ENCODE measurements at regions not wholly inside any gene's neighbourhood (a gene's known extent, or its start where the extent isn't known, plus 50 kb on each side); places are given as distances from the start of the nearest gene placed in this dataset.

DNA sequence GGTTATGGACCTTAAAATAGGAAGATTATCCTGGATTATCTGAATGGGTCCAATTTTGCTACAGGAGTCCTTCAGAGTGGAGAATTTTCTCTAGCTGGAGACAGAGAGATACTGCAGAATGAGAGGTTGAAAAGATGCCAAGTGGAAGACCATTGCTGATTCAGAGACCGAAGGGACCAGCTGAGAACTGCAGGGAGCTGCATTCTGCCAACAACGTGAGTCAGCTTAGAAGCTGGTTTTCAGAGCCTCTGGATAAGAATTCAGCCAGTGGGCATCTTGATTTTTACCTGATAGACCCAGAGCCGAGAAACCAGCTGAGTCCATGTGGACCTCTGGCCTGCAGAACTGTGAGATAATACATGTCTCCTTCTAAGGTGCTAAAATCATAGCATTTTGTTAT lies 234.0 kb downstream of the NR2F2 start (continued):
- no peak for TF ChIP-seq MNT (conservative IDR thresholded peaks at IDR 0.05)

- Histone ChIP-seq H3K9me1 (ENCODE audit: control insufficient read depth, insufficient read depth, low read length) (no peaks in the 10 kb centered on the region), H4K20me1 (replicated peaks; ENCODE audit: control insufficient read depth, insufficient read depth, low read length) (no peaks in the 10 kb centered on the region), H3K9me3 (replicated peaks; ENCODE audit: control insufficient read depth, insufficient read depth, low read depth, low read length) (no peaks in the 10 kb centered on the region), H3K4me1 (replicated peaks in 1 of 2; ENCODE audit: control insufficient read depth in 2 of 2, insufficient read depth in 2 of 2, low read length in 2 of 2) (no peaks in the 10 kb centered on the region), H3K27ac (ENCODE audit: extremely low read depth, low read depth, low read length) (no peak overlapping the region), H3K4me3 (no peak overlapping the region), H3K79me2 (ENCODE audit: control insufficient read depth, insufficient read depth, low read length) (no peaks in the 10 kb centered on the region), H3K4me2 (ENCODE audit: insufficient read depth, low read length) (no peak overlapping the region), H3K27me3 (ENCODE audit: control insufficient read depth in 2 of 2, insufficient read depth in 2 of 2, low read length in 2 of 2) (peaks cover 0 to 5% of the 10 kb centered on the region in 2 experiments; a peak in 3 of 5 replicates), H2AFZ (ENCODE audit: low read depth, low read length) (no peak overlapping the region), H3K9ac (ENCODE audit: insufficient read depth in 1 of 2, low read depth in 2 of 2, low read length in 2 of 2) (no peak overlapping the region), H3K36me3 (ENCODE audit: control insufficient read depth, insufficient read depth, low read length) (no peaks in the 10 kb centered on the region)
- no TSS peak for BruUV-seq (replicated peaks)
- FAIRE-seq (no peak), ATAC-seq (no peak), DNase-seq (ENCODE audit: extremely low read depth in 1 of 4, low spot score in 3 of 4) (no peak)
- ChIA-PET POLR2A (interaction anchor here (0.6 kb wide), 1 partner anchor 1746 kb away, joined by 3 read pairs; no protein-coding TSS in a partner anchor), CTCF (ENCODE audit: low intra/inter-chr PET ratio) (no interaction called here)
- in situ Hi-C loops (cut with MboI) (no loop called here), intact Hi-C loops (cut with micrococcal nuclease) (no loop called here)
- 3% methylated on average over 2 of the region's 2 CpGs for WGBS (ENCODE audit: insufficient coverage, low coverage, missing lambda C conversion rate)
- no peak for TF ChIP-seq NFIC (IDR thresholded peaks at IDR 0.05)
- no peak for TF ChIP-seq U2AF2 (optimal IDR thresholded peaks at IDR 0.05; ENCODE audit: low read depth, low read length)
- no peak for TF ChIP-seq THAP12 (CRISPR knock-in tag; IDR thresholded peaks at IDR 0.05)
- no peak for TF ChIP-seq ZNF589 (CRISPR knock-in tag; IDR thresholded peaks at IDR 0.05; ENCODE audit: low read depth)
- no peak for TF ChIP-seq LARP7 (IDR thresholded peaks at IDR 0.05)
- TF ChIP-seq PHTF2 (CRISPR knock-in tag; IDR thresholded peaks at IDR 0.05), result no peak
- no peak for TF ChIP-seq CBFA2T2 (conservative IDR thresholded peaks at IDR 0.05)
- no peak for TF ChIP-seq SMARCE1 (IDR thresholded peaks at IDR 0.05)
- TF ChIP-seq NKRF (IDR thresholded peaks at IDR 0.05; ENCODE audit: borderline replicate concordance), result no peak
- TF ChIP-seq BRF1 (IDR thresholded peaks at IDR 0.05; ENCODE audit: borderline replicate concordance, extremely low read depth, insufficient read length), result no peak
- TF ChIP-seq, protein P1, sequence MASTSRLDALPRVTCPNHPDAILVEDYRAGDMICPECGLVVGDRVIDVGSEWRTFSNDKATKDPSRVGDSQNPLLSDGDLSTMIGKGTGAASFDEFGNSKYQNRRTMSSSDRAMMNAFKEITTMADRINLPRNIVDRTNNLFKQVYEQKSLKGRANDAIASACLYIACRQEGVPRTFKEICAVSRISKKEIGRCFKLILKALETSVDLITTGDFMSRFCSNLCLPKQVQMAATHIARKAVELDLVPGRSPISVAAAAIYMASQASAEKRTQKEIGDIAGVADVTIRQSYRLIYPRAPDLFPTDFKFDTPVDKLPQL (IDR thresholded peaks at IDR 0.05; ENCODE audit: extremely low read depth, insufficient read length), result no peak
- TF ChIP-seq GABPB2 (CRISPR knock-in tag; conservative IDR thresholded peaks at IDR 0.05), result no peak
- no peak for TF ChIP-seq TCF7L2 (IDR thresholded peaks at IDR 0.05; ENCODE audit: low read depth, low read length)
- no peak for TF ChIP-seq ELK3 (CRISPR knock-in tag; IDR thresholded peaks at IDR 0.05)
Observed at GRCh38 chr15:96565266-96565665, 234.8 kb downstream of the NR2F2 start.

Data from K562 (cell line).